Activated naive CD8-positive, alpha-beta T cell treated with anti-CD3 and anti-CD28 coated beads, Interleukin-2, amount 50 U/mL, for 24 hours (primary cell): ENCODE measurements at regions not wholly inside any gene's neighbourhood (a gene's known extent, or its start where the extent isn't known, plus 50 kb on each side); places are given as distances from the start of the nearest gene placed in this dataset.
A peak's percentile ranks its signal among the peaks of the same experiment; 100 is the strongest.

Source experiments
- ATAC-seq: fragments of 150-1000 bp; cut with Tn5 transposase; one replicate; pipeline ENCODE4 v1.10.0; 2021
- DNase-seq: peaks from one replicate; pipeline ENCODE4 v3.0.0; 2021
- H3K27ac Mint-ChIP-seq: one replicate; pipeline ENCODE4 v1.8.0; 2021; ENCODE audit warnings: mild to moderate bottlenecking, mixed read lengths
- H3K27me3 Mint-ChIP-seq: one replicate; pipeline ENCODE4 v1.8.0; 2021; ENCODE audit warnings: mixed read lengths
- H3K36me3 Mint-ChIP-seq: one replicate; pipeline ENCODE4 v1.8.0; 2021; ENCODE audit warnings: low read depth, mixed read lengths
- H3K4me1 Mint-ChIP-seq: one replicate; pipeline ENCODE4 v1.8.0; 2021; ENCODE audit warnings: mixed read lengths
- H3K4me3 Mint-ChIP-seq: one replicate; pipeline ENCODE4 v1.8.0; 2021; ENCODE audit warnings: mild to moderate bottlenecking, moderate library complexity, mixed read lengths
- H3K9me3 Mint-ChIP-seq: one replicate; pipeline ENCODE4 v1.8.0; 2021; ENCODE audit warnings: mixed read lengths

GRCh38 chr18:46402396-46402795 lies 254.6 kb downstream of the LOXHD1 start:
- no peaks in the 10 kb centered on the region for H3K9me3 Mint-ChIP-seq
- DNase-seq (no peak), ATAC-seq (no peak)
- no peak overlapping the region for H3K4me3 Mint-ChIP-seq
- H3K27ac Mint-ChIP-seq: no peak overlapping the region
- H3K36me3 Mint-ChIP-seq: no peaks in the 10 kb centered on the region
- H3K27me3 Mint-ChIP-seq: no peaks in the 10 kb centered on the region
- peaks cover 2% of the 10 kb centered on the region for H3K4me1 Mint-ChIP-seq

- ATAC-seq: no peak
- Mint-ChIP-seq H3K27me3 (no peaks in the 10 kb centered on the region), H3K4me1 (peaks cover 5% of the 10 kb centered on the region)
Observed at GRCh38 chr18:46402945-46403344, 254.1 kb downstream of the LOXHD1 start.

GRCh38 chr18:46405832-46406538 lies 251.0 kb downstream of the LOXHD1 start:
- Mint-ChIP-seq H3K27me3 (no peaks in the 10 kb centered on the region), H3K27ac (no peak overlapping the region), H3K9me3 (no peaks in the 10 kb centered on the region), H3K4me3 (no peak overlapping the region), H3K36me3 (no peaks in the 10 kb centered on the region), H3K4me1 (peaks cover 5% of the 10 kb centered on the region)
- ATAC-seq (no peak), DNase-seq (no peak)

More at GRCh38 chr18:46402945-46403344, 254.1 kb downstream of the LOXHD1 start:
- no peaks in the 10 kb centered on the region for H3K9me3 Mint-ChIP-seq
- DNase-seq: no peak
- H3K4me3 Mint-ChIP-seq: no peak overlapping the region
- H3K36me3 Mint-ChIP-seq: no peaks in the 10 kb centered on the region
- no peak overlapping the region for H3K27ac Mint-ChIP-seq

GRCh38 chr18:46406539-46406932 lies 250.5 kb downstream of the LOXHD1 start:
- ATAC-seq (no peak), DNase-seq (no peak)
- H3K4me1 Mint-ChIP-seq: peaks cover 5% of the 10 kb centered on the region
- no peaks in the 10 kb centered on the region for H3K36me3 Mint-ChIP-seq
- no peak overlapping the region for H3K27ac Mint-ChIP-seq
- H3K4me3 Mint-ChIP-seq: no peak overlapping the region
- no peaks in the 10 kb centered on the region for H3K27me3 Mint-ChIP-seq
- no peaks in the 10 kb centered on the region for H3K9me3 Mint-ChIP-seq

- DNase-seq (no peak), ATAC-seq (no peak)
- H3K36me3 Mint-ChIP-seq: no peaks in the 10 kb centered on the region
- no peaks in the 10 kb centered on the region for H3K9me3 Mint-ChIP-seq
- peaks cover 5% of the 10 kb centered on the region for H3K4me1 Mint-ChIP-seq
- H3K27me3 Mint-ChIP-seq: no peaks in the 10 kb centered on the region
- H3K27ac Mint-ChIP-seq: no peak overlapping the region
- no peak overlapping the region for H3K4me3 Mint-ChIP-seq
Observed at GRCh38 chr18:46407486-46408166, 249.4 kb downstream of the LOXHD1 start.

- Mint-ChIP-seq H3K4me3 (no peak overlapping the region), H3K27me3 (no peaks in the 10 kb centered on the region), H3K36me3 (no peaks in the 10 kb centered on the region), H3K9me3 (no peaks in the 10 kb centered on the region), H3K4me1 (peaks cover 5% of the 10 kb centered on the region), H3K27ac (no peak overlapping the region)
- ATAC-seq: no peak
- no peak for DNase-seq
Observed at GRCh38 chr18:46408334-46408987, 248.6 kb downstream of the LOXHD1 start.

GRCh38 chr18:46411191-46411828 lies 245.7 kb downstream of the LOXHD1 start:
- Mint-ChIP-seq H3K27ac (no peak overlapping the region), H3K36me3 (no peaks in the 10 kb centered on the region), H3K27me3 (no peaks in the 10 kb centered on the region), H3K9me3 (no peaks in the 10 kb centered on the region), H3K4me1 (peaks cover 5% of the 10 kb centered on the region), H3K4me3 (no peak overlapping the region)
- DNase-seq (no peak), ATAC-seq (no peak)

GRCh38 chr18:46411867-46412690 lies 244.9 kb downstream of the LOXHD1 start:
- Mint-ChIP-seq H3K36me3 (no peaks in the 10 kb centered on the region), H3K27ac (no peak overlapping the region), H3K4me3 (no peak overlapping the region), H3K9me3 (no peaks in the 10 kb centered on the region), H3K4me1 (peaks cover 5% of the 10 kb centered on the region), H3K27me3 (no peaks in the 10 kb centered on the region)
- ATAC-seq (no peak), DNase-seq (no peak)

- H3K4me3 Mint-ChIP-seq: no peak overlapping the region
- no peaks in the 10 kb centered on the region for H3K27me3 Mint-ChIP-seq
- no peak for DNase-seq
- no peak for ATAC-seq
- no peak overlapping the region for H3K27ac Mint-ChIP-seq
- H3K4me1 Mint-ChIP-seq: no peaks in the 10 kb centered on the region
- H3K36me3 Mint-ChIP-seq: no peaks in the 10 kb centered on the region
- no peaks in the 10 kb centered on the region for H3K9me3 Mint-ChIP-seq
Observed at GRCh38 chr18:46412916-46413315, 244.1 kb downstream of the LOXHD1 start.

GRCh38 chr18:46413684-46414083 lies 243.3 kb downstream of the LOXHD1 start:
- Mint-ChIP-seq H3K27me3 (no peaks in the 10 kb centered on the region), H3K36me3 (no peaks in the 10 kb centered on the region), H3K4me3 (no peak overlapping the region), H3K4me1 (peaks cover 4% of the 10 kb centered on the region), H3K9me3 (no peaks in the 10 kb centered on the region), H3K27ac (no peak overlapping the region)
- ATAC-seq (no peak), DNase-seq (no peak)

- H3K4me1 Mint-ChIP-seq: peaks cover 13% of the 10 kb centered on the region
- no peak overlapping the region for H3K4me3 Mint-ChIP-seq
- DNase-seq (no peak), ATAC-seq (no peak)
- no peak overlapping the region for H3K27ac Mint-ChIP-seq
- no peaks in the 10 kb centered on the region for H3K36me3 Mint-ChIP-seq
- H3K27me3 Mint-ChIP-seq: no peaks in the 10 kb centered on the region
- H3K9me3 Mint-ChIP-seq: no peaks in the 10 kb centered on the region
Observed at GRCh38 chr18:46414863-46415262, 242.2 kb downstream of the LOXHD1 start.

GRCh38 chr18:46415532-46416252 lies 241.3 kb downstream of the LOXHD1 start:
- Mint-ChIP-seq H3K27ac (no peak overlapping the region), H3K27me3 (no peaks in the 10 kb centered on the region), H3K36me3 (no peaks in the 10 kb centered on the region), H3K9me3 (no peaks in the 10 kb centered on the region), H3K4me3 (no peak overlapping the region), H3K4me1 (peaks cover 14% of the 10 kb centered on the region)
- ATAC-seq (no peak), DNase-seq (no peak)

- ATAC-seq (peak; percentile 64), DNase-seq (no peak)
- Mint-ChIP-seq H3K36me3 (no peaks in the 10 kb centered on the region), H3K4me1 (peaks cover 14% of the 10 kb centered on the region), H3K4me3 (no peak overlapping the region), H3K27ac (no peak overlapping the region), H3K27me3 (no peaks in the 10 kb centered on the region), H3K9me3 (no peaks in the 10 kb centered on the region)
Observed at GRCh38 chr18:46416706-46417638, 240.0 kb downstream of the LOXHD1 start.
